KMS-11 (cell line): ENCODE measurements at regions not wholly inside any gene's neighbourhood (a gene's known extent, or its start where the extent isn't known, plus 50 kb on each side); places are given as distances from the start of the nearest gene placed in this dataset.

Experiments used
- H2AFZ ChIP-seq: fragments of 200-600 bp; sonication (generic); 2 replicates; pipeline ENCODE4 v1.6.1; 2016; ENCODE audit warnings: antibody characterized with exemption, mixed run types, low read depth
- H3K27ac ChIP-seq: fragments of 200-600 bp; sonication (generic); 2 replicates; pipeline ENCODE4 v1.6.1; 2016; ENCODE audit warnings: mild to moderate bottlenecking, mixed run types
- H3K27me3 ChIP-seq: fragments of 200-600 bp; sonication (generic); 2 replicates; pipeline ENCODE4 v1.6.1; 2017; ENCODE audit warnings: mild to moderate bottlenecking, low read depth, mixed run types, moderate library complexity; ENCODE audit not compliant: insufficient read depth
- H3K36me3 ChIP-seq: fragments of 200-600 bp; sonication (generic); 2 replicates; pipeline ENCODE4 v1.6.1; 2017; ENCODE audit warnings: mild to moderate bottlenecking, mixed run types; ENCODE audit not compliant: insufficient read depth
- H3K4me1 ChIP-seq: fragments of 200-600 bp; sonication (generic); 2 replicates; pipeline ENCODE4 v1.6.1; 2016; ENCODE audit warnings: mild to moderate bottlenecking, low read depth, mixed run types; ENCODE audit not compliant: poor library complexity, severe bottlenecking
- H3K4me2 ChIP-seq: fragments of 200-600 bp; sonication (generic); 2 replicates; pipeline ENCODE4 v1.7.0; 2016; ENCODE audit warnings: mild to moderate bottlenecking, mixed run types
- H3K4me3 ChIP-seq: fragments of 200-600 bp; sonication (generic); IDR thresholded peaks from 2 replicates; pipeline ENCODE4 v1.6.1; 2017; ENCODE audit warnings: low read depth, low read length, mixed read lengths; ENCODE audit not compliant: insufficient read depth
- H3K79me2 ChIP-seq: fragments of 200-600 bp; sonication (generic); 2 replicates; pipeline ENCODE4 v1.6.1; 2016; ENCODE audit warnings: low read depth, mixed run types; ENCODE audit not compliant: insufficient read depth
- H3K9ac ChIP-seq: fragments of 200-600 bp; sonication (generic); 2 replicates; pipeline ENCODE4 v1.6.1; 2016; ENCODE audit warnings: mild to moderate bottlenecking, mixed run types
- H4K20me1 ChIP-seq: fragments of 200-600 bp; sonication (generic); 2 replicates; pipeline ENCODE4 v1.6.1; 2016; ENCODE audit warnings: mild to moderate bottlenecking, mixed run types; ENCODE audit not compliant: insufficient read depth
- CTCF ChIP-seq: fragments of 200-600 bp; sonication (generic); conservative IDR thresholded peaks from 2 replicates; pipeline ENCODE4 v1.6.1; 2017; ENCODE audit warnings: low read depth, mild to moderate bottlenecking, antibody characterized with exemption, low read length, moderate library complexity, mixed read lengths

- H3K4me1 ChIP-seq: no peaks in the 10 kb centered on the region
- H3K4me2 ChIP-seq: no peak overlapping the region
- no peak overlapping the region for H3K27ac ChIP-seq
- H3K79me2 ChIP-seq: no peaks in the 10 kb centered on the region
- no peaks in the 10 kb centered on the region for H4K20me1 ChIP-seq
- no peak for TF ChIP-seq CTCF
- no peak overlapping the region for H2AFZ ChIP-seq
- H3K36me3 ChIP-seq: no peaks in the 10 kb centered on the region
- no peaks in the 10 kb centered on the region for H3K27me3 ChIP-seq
- H3K4me3 ChIP-seq: no peak overlapping the region
- no peak overlapping the region for H3K9ac ChIP-seq
These were observed 84.0 kb upstream of the TDRD3 start for GRCh38 chr13:60312851-60313505.

GRCh38 chr13:60318186-60318585 lies 78.8 kb upstream of the TDRD3 start:
- Histone ChIP-seq H3K4me2 (no peak overlapping the region), H3K9ac (no peak overlapping the region), H3K4me3 (no peak overlapping the region), H4K20me1 (no peaks in the 10 kb centered on the region), H3K27ac (no peak overlapping the region), H3K4me1 (no peaks in the 10 kb centered on the region), H3K27me3 (no peaks in the 10 kb centered on the region), H2AFZ (no peak overlapping the region), H3K36me3 (no peaks in the 10 kb centered on the region), H3K79me2 (no peaks in the 10 kb centered on the region)
- no peak for TF ChIP-seq CTCF

- Histone ChIP-seq H3K27ac (no peak overlapping the region), H3K4me2 (no peak overlapping the region), H3K27me3 (no peaks in the 10 kb centered on the region), H3K4me1 (no peaks in the 10 kb centered on the region), H2AFZ (no peak overlapping the region), H3K4me3 (no peak overlapping the region), H3K9ac (no peak overlapping the region), H3K79me2 (no peaks in the 10 kb centered on the region), H3K36me3 (no peaks in the 10 kb centered on the region), H4K20me1 (no peaks in the 10 kb centered on the region)
- TF ChIP-seq CTCF: no peak
These were observed 72.9 kb upstream of the TDRD3 start for GRCh38 chr13:60324131-60324530.

- no peaks in the 10 kb centered on the region for H3K4me1 ChIP-seq
- no peaks in the 10 kb centered on the region for H4K20me1 ChIP-seq
- H3K79me2 ChIP-seq: no peaks in the 10 kb centered on the region
- no peak overlapping the region for H3K4me2 ChIP-seq
- no peak overlapping the region for H3K27ac ChIP-seq
- no peak overlapping the region for H2AFZ ChIP-seq
- H3K4me3 ChIP-seq: no peak overlapping the region
- H3K36me3 ChIP-seq: no peaks in the 10 kb centered on the region
- H3K9ac ChIP-seq: no peak overlapping the region
- H3K27me3 ChIP-seq: no peaks in the 10 kb centered on the region
- TF ChIP-seq CTCF: no peak
These were observed 70.7 kb upstream of the TDRD3 start for GRCh38 chr13:60326273-60326672.
